Neutrophil (primary cell): ENCODE measurements at regions not wholly inside any gene's neighbourhood (a gene's known extent, or its start where the extent isn't known, plus 50 kb on each side); places are given as distances from the start of the nearest gene placed in this dataset.
"Not testable (repeated sequence)": the region's sequence is repeated elsewhere in the genome, so short reads cannot be mapped to it uniquely, and the experiment has no call there.

Experiments
- H3K27ac ChIP-seq: fragments of 200-600 bp; sonication (generic); 2 replicates; pipeline ENCODE4 v1.5.1; 2016; ENCODE audit warnings: mild to moderate bottlenecking, moderate library complexity
- H3K27me3 ChIP-seq: fragments of 200-600 bp; sonication (generic); 2 replicates; pipeline ENCODE4 v1.6.0; 2016; ENCODE audit warnings: mild to moderate bottlenecking
- H3K36me3 ChIP-seq: fragments of 200-600 bp; sonication (generic); 2 replicates; pipeline ENCODE4 v1.5.1; 2017
- H3K4me1 ChIP-seq, 2 experiments: fragments of 200-600 bp in 1 of 2; sonication (generic) in 1 of 2; 1 replicate in 1 of 2; 2 replicates in 1 of 2; pipeline versions ENCODE4 v1.5.1 to v1.6.1; 2013 to 2016; ENCODE audit warnings: low read depth in 1 of 2, low read length in 1 of 2, mild to moderate bottlenecking in 1 of 2, moderate library complexity in 1 of 2; ENCODE audit not compliant: control insufficient read depth in 1 of 2, insufficient read depth in 1 of 2
- H3K4me3 ChIP-seq, 2 experiments: fragments of 200-600 bp in 1 of 2; sonication (generic) in 1 of 2; 1 replicate in 1 of 2; 2 replicates in 1 of 2; pipeline ENCODE4 v1.5.1; 2013 to 2016; ENCODE audit warnings: low read depth in 1 of 2, low read length in 1 of 2, mild to moderate bottlenecking in 1 of 2, moderate library complexity in 1 of 2
- H3K9me3 ChIP-seq: fragments of 200-600 bp; sonication (generic); 2 replicates; pipeline ENCODE4 v1.5.1; 2016
- TF ChIP-seq, protein P1 (sequence below): fragments of 200-600 bp; sonication (generic); IDR thresholded peaks from 2 replicates; pipeline ENCODE4 v1.5.1; 2016; ENCODE audit warnings: antibody characterized with exemption

DNA sequence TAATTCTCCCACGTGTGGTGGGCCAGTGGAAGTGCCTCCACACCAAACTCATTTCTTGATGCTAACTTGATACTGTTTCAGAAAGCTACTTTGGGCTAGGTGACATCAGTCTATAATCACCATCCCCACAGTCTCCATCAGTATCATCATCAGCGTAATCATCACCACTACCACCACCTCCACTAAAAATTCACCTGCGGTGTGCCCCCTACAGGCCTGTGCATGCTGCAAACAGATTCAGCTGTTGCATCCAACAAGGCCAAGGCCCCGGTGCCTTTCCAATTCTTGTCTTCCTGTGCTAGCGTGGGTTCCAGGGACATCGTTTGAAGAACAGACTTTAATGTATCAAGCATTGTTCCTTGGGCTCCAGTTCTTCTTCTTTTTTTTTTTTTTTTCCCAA is 201.3 kb upstream of the EXOC2 start:
- H3K4me3 ChIP-seq: no peak overlapping the region
- H3K27ac ChIP-seq: no peak overlapping the region
- no peaks in the 10 kb centered on the region for H3K36me3 ChIP-seq
- no peaks in the 10 kb centered on the region for H3K4me1 ChIP-seq
- H3K9me3 ChIP-seq: no peaks in the 10 kb centered on the region
- peaks cover 82% of the 10 kb centered on the region for H3K27me3 ChIP-seq
- TF ChIP-seq, protein P1, sequence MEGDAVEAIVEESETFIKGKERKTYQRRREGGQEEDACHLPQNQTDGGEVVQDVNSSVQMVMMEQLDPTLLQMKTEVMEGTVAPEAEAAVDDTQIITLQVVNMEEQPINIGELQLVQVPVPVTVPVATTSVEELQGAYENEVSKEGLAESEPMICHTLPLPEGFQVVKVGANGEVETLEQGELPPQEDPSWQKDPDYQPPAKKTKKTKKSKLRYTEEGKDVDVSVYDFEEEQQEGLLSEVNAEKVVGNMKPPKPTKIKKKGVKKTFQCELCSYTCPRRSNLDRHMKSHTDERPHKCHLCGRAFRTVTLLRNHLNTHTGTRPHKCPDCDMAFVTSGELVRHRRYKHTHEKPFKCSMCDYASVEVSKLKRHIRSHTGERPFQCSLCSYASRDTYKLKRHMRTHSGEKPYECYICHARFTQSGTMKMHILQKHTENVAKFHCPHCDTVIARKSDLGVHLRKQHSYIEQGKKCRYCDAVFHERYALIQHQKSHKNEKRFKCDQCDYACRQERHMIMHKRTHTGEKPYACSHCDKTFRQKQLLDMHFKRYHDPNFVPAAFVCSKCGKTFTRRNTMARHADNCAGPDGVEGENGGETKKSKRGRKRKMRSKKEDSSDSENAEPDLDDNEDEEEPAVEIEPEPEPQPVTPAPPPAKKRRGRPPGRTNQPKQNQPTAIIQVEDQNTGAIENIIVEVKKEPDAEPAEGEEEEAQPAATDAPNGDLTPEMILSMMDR: no peak

DNA sequence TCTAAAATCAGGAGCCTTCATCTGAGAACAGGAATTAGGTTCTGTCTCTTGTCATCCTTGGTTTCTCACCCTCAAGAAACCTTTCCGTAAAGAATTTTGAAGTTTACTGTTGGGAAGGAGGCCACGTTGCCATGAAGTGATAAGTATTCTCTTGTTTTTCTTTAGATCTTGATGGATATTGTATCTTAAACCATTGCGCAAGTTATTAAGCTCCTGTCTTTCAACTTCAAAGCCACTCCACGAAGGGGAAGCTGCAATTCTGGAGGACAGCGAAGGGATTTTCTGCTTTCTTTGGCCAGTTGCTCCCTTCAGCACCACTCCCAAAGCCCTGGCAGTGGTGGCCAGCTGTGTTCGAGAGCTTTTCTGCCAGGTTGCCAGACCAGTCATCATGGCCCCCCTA is 198.1 kb upstream of the EXOC2 start:
- no peaks in the 10 kb centered on the region for H3K36me3 ChIP-seq
- no peak overlapping the region for H3K27ac ChIP-seq
- H3K27me3 ChIP-seq: peaks cover 81% of the 10 kb centered on the region
- no peak overlapping the region for H3K4me3 ChIP-seq
- TF ChIP-seq, protein P1: no peak
- H3K4me1 ChIP-seq: no peaks in the 10 kb centered on the region
- no peaks in the 10 kb centered on the region for H3K9me3 ChIP-seq

DNA sequence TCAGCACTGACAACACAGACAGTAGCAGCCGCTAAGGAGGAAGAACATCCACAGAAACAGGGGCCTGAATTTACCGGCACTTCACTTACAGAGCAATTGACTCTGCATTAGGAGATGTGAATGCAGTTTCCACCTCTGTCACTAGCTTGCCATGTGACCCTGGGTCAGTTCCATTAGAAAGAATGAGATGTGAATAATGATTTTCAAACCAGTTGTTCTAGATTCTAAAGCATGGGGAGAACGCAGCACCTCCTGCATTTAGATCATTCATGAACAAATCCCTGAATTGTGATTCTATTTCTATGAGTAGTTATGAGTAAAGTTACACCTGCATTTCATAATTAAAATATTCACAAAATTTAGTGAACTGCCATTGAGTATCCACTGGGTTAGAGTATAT is 197.3 kb upstream of the EXOC2 start:
- peaks cover 76% of the 10 kb centered on the region for H3K27me3 ChIP-seq
- H3K36me3 ChIP-seq: no peaks in the 10 kb centered on the region
- TF ChIP-seq, protein P1: no peak
- H3K4me3 ChIP-seq: no peak overlapping the region
- no peaks in the 10 kb centered on the region for H3K9me3 ChIP-seq
- H3K27ac ChIP-seq: no peak overlapping the region
- H3K4me1 ChIP-seq: peaks cover 0 to 6% of the 10 kb centered on the region in 2 experiments

DNA sequence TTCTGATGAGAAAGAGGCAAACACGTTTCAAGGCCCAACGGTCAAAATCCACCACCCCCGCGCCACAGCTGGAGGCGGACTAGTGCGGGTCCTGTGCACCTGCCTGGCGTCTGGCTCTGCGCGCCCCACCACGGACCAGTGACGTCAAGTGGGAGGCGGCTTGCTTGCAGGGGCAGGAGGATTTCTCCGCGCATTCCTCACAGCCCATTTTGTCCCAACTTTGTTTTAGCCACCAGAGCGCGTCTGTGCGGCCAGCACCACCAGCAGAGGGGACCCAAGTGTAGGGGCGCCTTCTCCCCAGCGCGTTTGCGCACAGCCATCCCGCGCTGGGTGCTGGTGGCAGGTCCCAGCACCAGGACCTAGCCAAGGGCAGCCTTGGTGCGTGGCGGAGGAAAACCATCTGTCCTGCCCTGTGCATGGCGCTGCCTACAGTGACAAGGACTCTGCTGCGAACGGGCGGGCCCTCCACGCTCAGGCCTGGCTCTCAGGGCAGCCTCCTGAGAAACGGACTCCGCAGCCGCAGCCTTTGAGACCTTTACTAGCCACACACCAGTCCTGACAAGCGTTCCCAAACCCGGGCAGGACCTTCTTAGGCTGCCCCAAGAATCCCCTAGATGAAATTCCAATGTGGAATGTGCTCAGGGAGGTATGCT is 194.8 kb upstream of the EXOC2 start:
- Histone ChIP-seq H3K36me3 (no peaks in the 10 kb centered on the region), H3K27me3 (peaks cover 81% of the 10 kb centered on the region), H3K27ac (no peak overlapping the region), H3K4me1 (peaks cover 0 to 15% of the 10 kb centered on the region in 2 experiments), H3K9me3 (no peaks in the 10 kb centered on the region), H3K4me3 (no peak overlapping the region)
- TF ChIP-seq, protein P1: no peak

DNA sequence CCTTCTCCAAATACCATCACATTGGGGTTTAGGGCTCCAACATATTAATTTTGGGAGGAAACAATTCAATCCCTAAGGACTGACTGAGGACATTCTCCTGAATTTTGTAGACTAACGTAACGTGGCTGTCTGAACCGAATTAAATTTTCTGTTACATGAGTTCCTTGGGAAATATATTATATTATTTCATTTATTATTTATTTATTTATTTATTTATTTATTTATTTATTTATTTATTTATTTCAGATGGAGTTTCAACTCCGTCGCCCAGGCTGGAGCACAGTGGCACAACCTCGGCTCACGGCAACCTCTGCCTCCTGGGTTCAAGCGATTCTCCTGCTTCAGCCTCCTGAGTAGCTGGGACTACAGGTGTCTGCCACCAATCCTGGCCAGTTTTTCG is 193.2 kb upstream of the EXOC2 start:
- Histone ChIP-seq H3K4me1 (peaks cover 0 to 15% of the 10 kb centered on the region in 2 experiments), H3K27me3 (peaks cover 80% of the 10 kb centered on the region)
- not testable (repeated sequence) for H3K27ac ChIP-seq, H3K9me3 ChIP-seq, H3K36me3 ChIP-seq, H3K4me3 ChIP-seq

DNA sequence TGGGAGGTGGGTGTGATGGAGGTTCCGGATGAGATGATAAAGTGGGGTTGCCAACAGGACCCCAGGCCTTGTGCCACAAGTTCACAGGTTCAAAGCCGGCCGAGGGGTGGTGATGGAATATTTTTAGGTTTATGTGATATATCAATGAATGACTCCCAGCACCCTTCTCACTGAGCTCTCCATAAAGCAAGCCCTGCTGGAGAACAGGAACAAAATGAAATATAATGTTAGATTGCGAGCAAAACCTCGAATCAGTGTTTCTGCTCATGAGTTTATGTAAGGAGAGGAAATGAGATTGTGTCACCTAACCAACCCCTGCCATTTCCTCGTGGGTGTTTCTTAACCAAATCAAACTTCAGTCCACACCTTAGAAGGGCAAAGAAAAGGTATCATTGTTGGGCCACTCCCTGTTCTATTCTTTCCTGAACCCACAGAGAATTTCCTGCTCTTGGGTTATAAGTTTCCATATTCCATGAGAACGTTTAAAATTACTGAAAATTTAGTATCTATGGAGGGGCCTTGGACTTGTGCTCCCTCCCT is 192.2 kb upstream of the EXOC2 start:
- no peaks in the 10 kb centered on the region for H3K36me3 ChIP-seq
- no peak overlapping the region for H3K27ac ChIP-seq
- TF ChIP-seq, protein P1: no peak
- H3K27me3 ChIP-seq: peaks cover 80% of the 10 kb centered on the region
- H3K4me3 ChIP-seq: no peak overlapping the region
- H3K4me1 ChIP-seq: peaks cover 0 to 15% of the 10 kb centered on the region in 2 experiments
- no peaks in the 10 kb centered on the region for H3K9me3 ChIP-seq
